OCI-LY3 (cell line): ENCODE measurements at regions not wholly inside any gene's neighbourhood (a gene's known extent, or its start where the extent isn't known, plus 50 kb on each side); places are given as distances from the start of the nearest gene placed in this dataset.

ENCODE experiments used
- EZH2phosphoT487 ChIP-seq: fragments of 200-600 bp; shearing (Covaris generic); IDR thresholded peaks from 2 replicates; pipeline ENCODE4 v1.6.1; 2018; ENCODE audit warnings: antibody characterized with exemption, mixed run types, low read depth
- TF ChIP-seq, protein P1 (sequence below): fragments of 200-600, 300-600 bp; sonication (generic); IDR thresholded peaks from 2 replicates; pipeline ENCODE4 v1.5.1; 2014; ENCODE audit warnings: antibody characterized with exemption, low read length, low read depth

GRCh38 chr4:106628586-106629267 lies 260.1 kb upstream of the GIMD1 start:
- TF ChIP-seq, protein P1, sequence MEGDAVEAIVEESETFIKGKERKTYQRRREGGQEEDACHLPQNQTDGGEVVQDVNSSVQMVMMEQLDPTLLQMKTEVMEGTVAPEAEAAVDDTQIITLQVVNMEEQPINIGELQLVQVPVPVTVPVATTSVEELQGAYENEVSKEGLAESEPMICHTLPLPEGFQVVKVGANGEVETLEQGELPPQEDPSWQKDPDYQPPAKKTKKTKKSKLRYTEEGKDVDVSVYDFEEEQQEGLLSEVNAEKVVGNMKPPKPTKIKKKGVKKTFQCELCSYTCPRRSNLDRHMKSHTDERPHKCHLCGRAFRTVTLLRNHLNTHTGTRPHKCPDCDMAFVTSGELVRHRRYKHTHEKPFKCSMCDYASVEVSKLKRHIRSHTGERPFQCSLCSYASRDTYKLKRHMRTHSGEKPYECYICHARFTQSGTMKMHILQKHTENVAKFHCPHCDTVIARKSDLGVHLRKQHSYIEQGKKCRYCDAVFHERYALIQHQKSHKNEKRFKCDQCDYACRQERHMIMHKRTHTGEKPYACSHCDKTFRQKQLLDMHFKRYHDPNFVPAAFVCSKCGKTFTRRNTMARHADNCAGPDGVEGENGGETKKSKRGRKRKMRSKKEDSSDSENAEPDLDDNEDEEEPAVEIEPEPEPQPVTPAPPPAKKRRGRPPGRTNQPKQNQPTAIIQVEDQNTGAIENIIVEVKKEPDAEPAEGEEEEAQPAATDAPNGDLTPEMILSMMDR, result no peak
- no peak for TF ChIP-seq EZH2phosphoT487
